GM12878 (cell line): ENCODE measurements at regions not wholly inside any gene's neighbourhood (a gene's known extent, or its start where the extent isn't known, plus 50 kb on each side); places are given as distances from the start of the nearest gene placed in this dataset.

Experiments
- ATAC-seq: fragments of 200-7000 bp; cut with Tn5 transposase; 3 replicates; pipeline ENCODE4 v1.9.1; 2020; ENCODE audit warnings: mild to moderate bottlenecking, moderate library complexity
- BruUV-seq: library from RNA; stranded (reverse); fragments of 400-500 nt; replicated peaks from 2 replicates; lab custom pipeline; 2021; lab: Mats Ljungman, UMichigan
- CTCF ChIA-PET: fragments of 300-600 bp; sonication (Branson Sonifier 250); formaldehyde crosslinking; extraction: SDS; loops from one replicate; lab custom pipeline; 2021; ENCODE audit warnings: inconsistent platforms; lab: Yijun Ruan, JAX
- POLR2A ChIA-PET: fragments of 350-600 bp; formaldehyde crosslinking; extraction: SDS; loops from one replicate; lab custom pipeline; 2021; ENCODE audit warnings: inconsistent platforms; lab: Charles Lee
- RAD21 ChIA-PET: fragments of 300-600 bp; sonication (Branson Sonifier 250); formaldehyde crosslinking; loops from one replicate; lab custom pipeline; 2023; ENCODE audit warnings: antibody characterized with exemption; ENCODE audit not compliant: unreplicated experiment; lab: Charles Lee
- SMC1A ChIA-PET: fragments of 300-600 bp; sonication (Branson Sonifier 250); formaldehyde crosslinking; loops from one replicate; lab custom pipeline; 2023; ENCODE audit not compliant: unreplicated experiment, uncharacterized antibody; lab: Charles Lee
- DNase-seq: peaks from one replicate; pipeline ENCODE4 v3.0.0-alpha.2; 2011; ENCODE audit warnings: low read depth, low spot score
- FAIRE-seq: peaks from 3 replicates; lab custom pipeline; 2011; peaks lifted over from hg19 to GRCh38; lab: Jason Lieb, UNC
- H2AFZ ChIP-seq: 2 replicates; pipeline ENCODE4 v1.6.0; 2011; ENCODE audit warnings: low read depth, low read length, control low read depth; ENCODE audit not compliant: control insufficient read depth
- H3K27ac ChIP-seq: 2 replicates; pipeline ENCODE4 v1.5.1; 2011; ENCODE audit warnings: control low read depth; ENCODE audit not compliant: control insufficient read depth, insufficient read depth
- H3K27me3 ChIP-seq, 2 experiments: replicated peaks in 1 of 2; 2 replicates each; pipeline versions ENCODE4 v1.6.0 to v1.6.1; 2011; ENCODE audit warnings: low read length in 1 of 2; ENCODE audit not compliant: control insufficient read depth in 2 of 2, insufficient read depth in 2 of 2
- H3K36me3 ChIP-seq, 2 experiments: 2 replicates each; pipeline ENCODE4 v1.5.1; 2011; ENCODE audit warnings: low read length in 1 of 2; ENCODE audit not compliant: control insufficient read depth in 2 of 2, insufficient read depth in 2 of 2
- H3K4me1 ChIP-seq: 2 replicates; pipeline ENCODE4 v1.6.1; 2011; ENCODE audit warnings: mild to moderate bottlenecking, low read length, moderate library complexity, mixed read lengths; ENCODE audit not compliant: control insufficient read depth, insufficient read depth
- H3K4me2 ChIP-seq: 2 replicates; pipeline ENCODE4 v1.6.0; 2011; ENCODE audit warnings: control low read depth; ENCODE audit not compliant: control insufficient read depth, insufficient read depth
- H3K4me3 ChIP-seq: fragments of 200-600 bp; sonication (generic); 2 replicates; pipeline ENCODE4 v1.5.1; 2016
- H3K79me2 ChIP-seq: 2 replicates; pipeline ENCODE4 v1.6.0; 2011; ENCODE audit warnings: low read length; ENCODE audit not compliant: control insufficient read depth, insufficient read depth
- H3K9ac ChIP-seq: 2 replicates; pipeline ENCODE4 v1.8.0; 2011; ENCODE audit warnings: low read length, control low read depth, mixed read lengths; ENCODE audit not compliant: control insufficient read depth, insufficient read depth
- H3K9me3 ChIP-seq: replicated peaks from 3 replicates; pipeline ENCODE4 v1.5.1; 2011; ENCODE audit warnings: mild to moderate bottlenecking, low read length; ENCODE audit not compliant: control insufficient read depth, insufficient read depth
- H4K20me1 ChIP-seq: 2 replicates; pipeline ENCODE4 v1.6.0; 2011; ENCODE audit not compliant: control insufficient read depth, insufficient read depth
- BCL11A ChIP-seq: IDR thresholded peaks from 2 replicates; pipeline ENCODE4 v1.6.1; 2011; ENCODE audit warnings: low read depth, low read length
- CTCF ChIP-seq, 3 experiments: IDR thresholded peaks in 2 of 3; conservative IDR thresholded peaks in 1 of 3; 2 replicates each; pipeline ENCODE4 v1.5.1; 2011; ENCODE audit warnings: low read depth in 3 of 3, low read length in 3 of 3, mild to moderate bottlenecking in 3 of 3, control low read depth in 2 of 3, moderate library complexity in 2 of 3, inconsistent platforms in 1 of 3, mixed read lengths in 1 of 3; ENCODE audit not compliant: control insufficient read depth in 2 of 3, insufficient read depth in 1 of 3; ENCODE audit errors: extremely low read depth in 1 of 3
- HDAC6 ChIP-seq: fragments of 200-600 bp; sonication (generic); IDR thresholded peaks from one replicate; pipeline ENCODE4 v1.8.0; 2017; ENCODE audit warnings: antibody characterized with exemption; ENCODE audit not compliant: unreplicated experiment
- MYC ChIP-seq: IDR thresholded peaks from 2 replicates; pipeline ENCODE4 v1.6.1; 2011; ENCODE audit warnings: mild to moderate bottlenecking, low read length, moderate library complexity, inconsistent platforms; ENCODE audit not compliant: insufficient read depth, insufficient replicate concordance, insufficient read length, severe bottlenecking
- NFYA ChIP-seq: IDR thresholded peaks from 2 replicates; pipeline ENCODE4 v1.6.1; 2011; ENCODE audit warnings: low read depth, mild to moderate bottlenecking, low read length, improper control_type of control experiment, borderline replicate concordance
- NRF1 ChIP-seq: conservative IDR thresholded peaks from 2 replicates; pipeline ENCODE4 v1.6.1; 2011; ENCODE audit warnings: mild to moderate bottlenecking, low read depth, low read length, improper control_type of control experiment
- SMAD1 ChIP-seq: fragments of 450-650 bp; IDR thresholded peaks from 2 replicates; pipeline ENCODE4 v1.6.1; 2018; ENCODE audit warnings: mild to moderate bottlenecking, low read depth; ENCODE audit not compliant: partially characterized antibody
- YY1 ChIP-seq: IDR thresholded peaks from 2 replicates; pipeline ENCODE4 v1.6.1; 2011; ENCODE audit warnings: low read depth, mild to moderate bottlenecking, low read length
- ZBTB11 ChIP-seq: fragments of 450-650 bp; formaldehyde crosslinking; IDR thresholded peaks from 2 replicates; pipeline ENCODE4 v1.5.0; 2022; ENCODE audit warnings: mild to moderate bottlenecking, missing genetic modification characterization
- WGBS: methylation state at CpG from one replicate; pipeline ENCODE4 v1.1.6; 2016; ENCODE audit warnings: low lambda C conversion rate; ENCODE audit not compliant: insufficient replicate concordance, insufficient coverage; ENCODE audit errors: missing lambda C conversion rate; 5-methylcytosine and 5-hydroxymethylcytosine counted together
- in situ Hi-C: fragments of 300-500 bp; cut with MboI; formaldehyde crosslinking; loops from 9 replicates; pipeline ENCODE4 v1.14.3; 2018; ENCODE audit warnings: mixed read lengths
- intact Hi-C: fragments of 100-400 bp; cut with micrococcal nuclease; formaldehyde crosslinking; loops from one replicate; pipeline ENCODE4 v1.14.2; 2022; ENCODE audit not compliant: unreplicated experiment

GRCh38 chr2:15807418-15808203 is 132.7 kb upstream of the MYCN start:
- no peaks in the 10 kb centered on the region for H4K20me1 ChIP-seq
- no peak overlapping the region for H2AFZ ChIP-seq
- TF ChIP-seq ZBTB11 (no peak), SMAD1 (no peak), NRF1 (no peak), MYC (no peak), YY1 (no peak), HDAC6 (no peak), NFYA (no peak), CTCF (IDR thresholded peaks at IDR 0.05 in 2 of 3, conservative IDR thresholded peaks at IDR 0.05 in 1 of 3; ENCODE audit: control insufficient read depth in 2 of 3, extremely low read depth in 1 of 3, insufficient read depth in 1 of 3, low read depth in 3 of 3, low read length in 3 of 3) (no peak), BCL11A (no peak)
- no peak overlapping the region for H3K9ac ChIP-seq
- FAIRE-seq, result no peak
- H3K36me3 ChIP-seq, result no peaks in the 10 kb centered on the region
- POLR2A ChIA-PET, result interaction anchor here (0.6 kb wide), 1 partner anchor 112 kb away, joined by 3 read pairs; no protein-coding TSS in a partner anchor
- DNase-seq, result no peak
- 33% methylated on average over 17 of the region's 18 CpGs for WGBS
- in situ Hi-C loops (no loop called here), intact Hi-C loops (no loop called here)
- H3K27ac ChIP-seq, result no peak overlapping the region
- RAD21 ChIA-PET, result no interaction called here
- no peak overlapping the region for H3K4me2 ChIP-seq
- SMC1A ChIA-PET, result no interaction called here
- H3K79me2 ChIP-seq, result no peaks in the 10 kb centered on the region
- BruUV-seq, result no TSS peak
- CTCF ChIA-PET, result no interaction called here
- no peaks in the 10 kb centered on the region for H3K9me3 ChIP-seq
- no peak overlapping the region for H3K4me3 ChIP-seq
- ATAC-seq, result no peak
- no peaks in the 10 kb centered on the region for H3K4me1 ChIP-seq
- peaks cover 3 to 4% of the 10 kb centered on the region in 2 experiments; a peak in 2 of 4 replicates for H3K27me3 ChIP-seq
